GM23338 (cell line): ENCODE measurements at regions not wholly inside any gene's neighbourhood (a gene's known extent, or its start where the extent isn't known, plus 50 kb on each side); places are given as distances from the start of the nearest gene placed in this dataset.

Source experiments
- ATAC-seq: fragments of 200-7000 bp; cut with Tn5 transposase; 3 replicates; pipeline ENCODE4 v1.9.1; 2020
- DNase-seq: peaks from one replicate; pipeline ENCODE4 v3.0.0-alpha.2; 2015; ENCODE audit warnings: low spot score
- H2AFZ ChIP-seq: fragments of 200-600 bp; sonication (generic); 2 replicates; pipeline ENCODE4 v1.8.0; 2016; ENCODE audit warnings: antibody characterized with exemption, mild to moderate bottlenecking, moderate library complexity
- H3F3A ChIP-seq: fragments of 200-600 bp; sonication (generic); replicated peaks from 2 replicates; pipeline ENCODE4 v1.8.0; 2017; ENCODE audit warnings: antibody characterized with exemption, mixed run types, low read depth
- H3K27ac ChIP-seq: fragments of 200-600 bp; sonication (generic); 2 replicates; pipeline ENCODE4 v1.6.1; 2016; ENCODE audit warnings: low read depth
- H3K27me3 ChIP-seq: fragments of 200-600 bp; sonication (generic); 2 replicates; pipeline ENCODE4 v1.8.0; 2016; ENCODE audit warnings: mild to moderate bottlenecking, mixed run types, moderate library complexity; ENCODE audit not compliant: insufficient read depth
- H3K36me3 ChIP-seq: fragments of 200-600 bp; sonication (generic); 2 replicates; pipeline ENCODE4 v1.8.0; 2016; ENCODE audit warnings: mild to moderate bottlenecking; ENCODE audit not compliant: insufficient read depth
- H3K4me1 ChIP-seq: fragments of 200-600 bp; sonication (generic); 2 replicates; pipeline ENCODE4 v1.8.0; 2016; ENCODE audit warnings: mild to moderate bottlenecking, moderate library complexity; ENCODE audit not compliant: insufficient read depth
- H3K4me2 ChIP-seq: fragments of 200-600 bp; sonication (generic); 2 replicates; pipeline ENCODE4 v1.7.1; 2017; ENCODE audit warnings: mixed run types
- H3K4me3 ChIP-seq: fragments of 200-600 bp; sonication (generic); 2 replicates; pipeline ENCODE4 v1.6.1; 2016; ENCODE audit warnings: mixed run types
- H3K79me2 ChIP-seq: fragments of 200-600 bp; sonication (generic); replicated peaks from 2 replicates; pipeline ENCODE4 v1.8.0; 2017; ENCODE audit warnings: mild to moderate bottlenecking; ENCODE audit not compliant: insufficient read depth
- H3K9me2 ChIP-seq: fragments of 200-600 bp; sonication (generic); 2 replicates; pipeline ENCODE4 v1.8.0; 2017; ENCODE audit not compliant: insufficient read depth
- H4K20me1 ChIP-seq: fragments of 200-600 bp; sonication (generic); replicated peaks from 2 replicates; pipeline ENCODE4 v1.8.0; 2017; ENCODE audit warnings: mild to moderate bottlenecking; ENCODE audit not compliant: insufficient read depth
- H3K27ac Mint-ChIP-seq: 2 replicates; pipeline ENCODE4 v1.8.0; 2020; ENCODE audit warnings: inconsistent platforms, mild to moderate bottlenecking, moderate library complexity, mixed read lengths
- H3K27me3 Mint-ChIP-seq: 3 replicates; pipeline ENCODE4 v1.8.0; 2022; ENCODE audit warnings: low read depth, mild to moderate bottlenecking, moderate library complexity, mixed read lengths, inconsistent platforms; ENCODE audit not compliant: insufficient read depth, poor library complexity
- H3K36me3 Mint-ChIP-seq: 3 replicates; pipeline ENCODE4 v1.8.0; 2021; ENCODE audit warnings: low read depth, mild to moderate bottlenecking, inconsistent platforms, moderate library complexity, mixed read lengths
- H3K4me1 Mint-ChIP-seq: 3 replicates; pipeline ENCODE4 v1.8.0; 2020; ENCODE audit warnings: mild to moderate bottlenecking, inconsistent platforms, mixed read lengths
- H3K4me3 Mint-ChIP-seq: 3 replicates; pipeline ENCODE4 v1.8.0; 2021; ENCODE audit warnings: moderate library complexity, mild to moderate bottlenecking, inconsistent platforms, mixed read lengths
- H3K9me3 Mint-ChIP-seq: 3 replicates; pipeline ENCODE4 v1.8.0; 2020; ENCODE audit warnings: moderate library complexity, mild to moderate bottlenecking, inconsistent platforms, mixed read lengths
- CREB1 ChIP-seq: fragments of 250-450 bp; sonication (Bioruptor Pico); IDR thresholded peaks from 2 replicates; pipeline ENCODE4 v1.5.0; 2020; ENCODE audit warnings: low read depth, mild to moderate bottlenecking, moderate library complexity
- ETS1 ChIP-seq: IDR thresholded peaks from 2 replicates; pipeline ENCODE4 v1.6.1; 2016; ENCODE audit warnings: antibody characterized with exemption
- EZH2phosphoT487 ChIP-seq: fragments of 200-600 bp; sonication (generic); IDR thresholded peaks from one replicate; pipeline ENCODE4 v1.8.1; 2018; ENCODE audit warnings: antibody characterized with exemption; ENCODE audit not compliant: unreplicated experiment
- JUNB ChIP-seq: IDR thresholded peaks from one replicate; pipeline ENCODE4 v1.6.1; 2016; ENCODE audit warnings: antibody characterized with exemption; ENCODE audit not compliant: unreplicated experiment
- STAT1 ChIP-seq: IDR thresholded peaks from one replicate; pipeline ENCODE4 v1.6.1; 2016; ENCODE audit warnings: antibody characterized with exemption; ENCODE audit not compliant: unreplicated experiment
- ZNF331 ChIP-seq: fragments of 250-450 bp; sonication (Bioruptor Pico); IDR thresholded peaks from 2 replicates; pipeline ENCODE4 v1.5.0; 2020; ENCODE audit warnings: low read depth, mild to moderate bottlenecking, moderate library complexity
- ZNF462 ChIP-seq: fragments of 250-450 bp; sonication (Bioruptor Pico); IDR thresholded peaks from 2 replicates; pipeline ENCODE4 v1.5.0; 2020; ENCODE audit warnings: mild to moderate bottlenecking, moderate library complexity
- TF ChIP-seq, protein P1 (sequence below): IDR thresholded peaks from one replicate; pipeline ENCODE4 v1.6.1; 2018; ENCODE audit warnings: antibody characterized with exemption; ENCODE audit not compliant: unreplicated experiment

GRCh38 chr16:26344240-26344776, 652.5 kb downstream of the HS3ST4 start (continued):
- TF ChIP-seq ZNF462 (CRISPR knock-in tag): no peak
- TF ChIP-seq, protein P1, sequence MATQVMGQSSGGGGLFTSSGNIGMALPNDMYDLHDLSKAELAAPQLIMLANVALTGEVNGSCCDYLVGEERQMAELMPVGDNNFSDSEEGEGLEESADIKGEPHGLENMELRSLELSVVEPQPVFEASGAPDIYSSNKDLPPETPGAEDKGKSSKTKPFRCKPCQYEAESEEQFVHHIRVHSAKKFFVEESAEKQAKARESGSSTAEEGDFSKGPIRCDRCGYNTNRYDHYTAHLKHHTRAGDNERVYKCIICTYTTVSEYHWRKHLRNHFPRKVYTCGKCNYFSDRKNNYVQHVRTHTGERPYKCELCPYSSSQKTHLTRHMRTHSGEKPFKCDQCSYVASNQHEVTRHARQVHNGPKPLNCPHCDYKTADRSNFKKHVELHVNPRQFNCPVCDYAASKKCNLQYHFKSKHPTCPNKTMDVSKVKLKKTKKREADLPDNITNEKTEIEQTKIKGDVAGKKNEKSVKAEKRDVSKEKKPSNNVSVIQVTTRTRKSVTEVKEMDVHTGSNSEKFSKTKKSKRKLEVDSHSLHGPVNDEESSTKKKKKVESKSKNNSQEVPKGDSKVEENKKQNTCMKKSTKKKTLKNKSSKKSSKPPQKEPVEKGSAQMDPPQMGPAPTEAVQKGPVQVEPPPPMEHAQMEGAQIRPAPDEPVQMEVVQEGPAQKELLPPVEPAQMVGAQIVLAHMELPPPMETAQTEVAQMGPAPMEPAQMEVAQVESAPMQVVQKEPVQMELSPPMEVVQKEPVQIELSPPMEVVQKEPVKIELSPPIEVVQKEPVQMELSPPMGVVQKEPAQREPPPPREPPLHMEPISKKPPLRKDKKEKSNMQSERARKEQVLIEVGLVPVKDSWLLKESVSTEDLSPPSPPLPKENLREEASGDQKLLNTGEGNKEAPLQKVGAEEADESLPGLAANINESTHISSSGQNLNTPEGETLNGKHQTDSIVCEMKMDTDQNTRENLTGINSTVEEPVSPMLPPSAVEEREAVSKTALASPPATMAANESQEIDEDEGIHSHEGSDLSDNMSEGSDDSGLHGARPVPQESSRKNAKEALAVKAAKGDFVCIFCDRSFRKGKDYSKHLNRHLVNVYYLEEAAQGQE: no peak
- no peak for TF ChIP-seq STAT1
- TF ChIP-seq JUNB: no peak
- no peak for TF ChIP-seq EZH2phosphoT487
- no peak for TF ChIP-seq ZNF331 (CRISPR knock-in tag)

GRCh38 chr16:26344976-26345375, 653.2 kb downstream of the HS3ST4 start:
- Histone ChIP-seq H3K27me3 (no peaks in the 10 kb centered on the region), H3K27ac (no peak overlapping the region), H3K9me2 (no peaks in the 10 kb centered on the region), H3K4me3 (no peak overlapping the region), H4K20me1 (no peaks in the 10 kb centered on the region), H3K79me2 (no peaks in the 10 kb centered on the region), H3F3A (no peaks in the 10 kb centered on the region), H3K4me2 (no peak overlapping the region), H3K36me3 (no peaks in the 10 kb centered on the region), H2AFZ (no peak overlapping the region), H3K4me1 (no peaks in the 10 kb centered on the region)
- Mint-ChIP-seq H3K36me3 (peaks cover 9% of the 10 kb centered on the region), H3K4me1 (no peaks in the 10 kb centered on the region), H3K4me3 (no peak overlapping the region), H3K27me3 (peaks cover 2% of the 10 kb centered on the region), H3K27ac (no peak overlapping the region), H3K9me3 (peaks cover 88% of the 10 kb centered on the region)
- ATAC-seq (no peak), DNase-seq (no peak)
- TF ChIP-seq JUNB: no peak
- TF ChIP-seq, protein P1: no peak
- no peak for TF ChIP-seq CREB1 (CRISPR knock-in tag)
- no peak for TF ChIP-seq EZH2phosphoT487
- no peak for TF ChIP-seq ETS1
